ENCODE measurements at regions not wholly inside any gene's neighbourhood (a gene's known extent, or its start where the extent isn't known, plus 50 kb on each side); places are given as distances from the start of the nearest gene placed in this dataset.

DNA sequence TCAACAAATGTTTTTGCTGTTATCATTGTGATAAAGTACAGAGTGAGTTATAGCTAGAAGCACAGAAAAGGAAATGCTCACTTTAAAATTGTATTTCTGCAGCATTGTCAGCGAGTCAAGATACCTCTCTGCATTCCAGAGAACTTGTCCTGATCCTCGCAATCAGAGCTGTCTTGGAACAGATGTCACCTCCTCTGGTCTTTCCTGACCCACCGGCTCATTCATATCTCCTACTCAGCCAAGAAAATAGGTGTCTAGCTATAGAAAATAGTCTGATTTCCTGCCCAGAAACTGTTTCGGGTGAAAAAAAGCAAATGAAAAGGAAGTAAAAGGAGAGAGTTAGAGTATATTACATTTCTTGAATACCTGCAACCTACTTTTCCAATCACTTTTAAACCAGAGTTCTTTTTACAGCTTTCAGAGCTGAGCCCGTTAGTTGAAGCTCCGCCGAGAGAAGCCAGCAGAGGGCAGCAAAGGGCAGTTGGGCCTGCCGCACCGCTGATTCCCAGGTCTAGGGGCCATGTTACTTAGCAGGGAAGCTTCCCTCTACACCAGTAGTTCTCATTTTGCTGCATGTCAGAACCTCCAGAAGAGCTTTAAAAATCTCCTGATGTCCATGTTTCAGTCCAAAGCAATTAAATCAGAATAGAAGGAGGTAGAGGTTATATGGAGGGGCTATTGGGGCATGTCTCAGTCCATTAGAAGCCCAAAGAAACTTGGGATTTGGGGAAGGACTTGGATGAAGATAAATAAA, 185.7 kb upstream of the THRB start:
- no peak for TF ChIP-seq ZFX (IDR thresholded peaks at IDR 0.05)
- TF ChIP-seq, protein P1, sequence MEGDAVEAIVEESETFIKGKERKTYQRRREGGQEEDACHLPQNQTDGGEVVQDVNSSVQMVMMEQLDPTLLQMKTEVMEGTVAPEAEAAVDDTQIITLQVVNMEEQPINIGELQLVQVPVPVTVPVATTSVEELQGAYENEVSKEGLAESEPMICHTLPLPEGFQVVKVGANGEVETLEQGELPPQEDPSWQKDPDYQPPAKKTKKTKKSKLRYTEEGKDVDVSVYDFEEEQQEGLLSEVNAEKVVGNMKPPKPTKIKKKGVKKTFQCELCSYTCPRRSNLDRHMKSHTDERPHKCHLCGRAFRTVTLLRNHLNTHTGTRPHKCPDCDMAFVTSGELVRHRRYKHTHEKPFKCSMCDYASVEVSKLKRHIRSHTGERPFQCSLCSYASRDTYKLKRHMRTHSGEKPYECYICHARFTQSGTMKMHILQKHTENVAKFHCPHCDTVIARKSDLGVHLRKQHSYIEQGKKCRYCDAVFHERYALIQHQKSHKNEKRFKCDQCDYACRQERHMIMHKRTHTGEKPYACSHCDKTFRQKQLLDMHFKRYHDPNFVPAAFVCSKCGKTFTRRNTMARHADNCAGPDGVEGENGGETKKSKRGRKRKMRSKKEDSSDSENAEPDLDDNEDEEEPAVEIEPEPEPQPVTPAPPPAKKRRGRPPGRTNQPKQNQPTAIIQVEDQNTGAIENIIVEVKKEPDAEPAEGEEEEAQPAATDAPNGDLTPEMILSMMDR (conservative IDR thresholded peaks at IDR 0.05): peak; percentile 90
- H3K27ac ChIP-seq: no peak overlapping the region

DNA sequence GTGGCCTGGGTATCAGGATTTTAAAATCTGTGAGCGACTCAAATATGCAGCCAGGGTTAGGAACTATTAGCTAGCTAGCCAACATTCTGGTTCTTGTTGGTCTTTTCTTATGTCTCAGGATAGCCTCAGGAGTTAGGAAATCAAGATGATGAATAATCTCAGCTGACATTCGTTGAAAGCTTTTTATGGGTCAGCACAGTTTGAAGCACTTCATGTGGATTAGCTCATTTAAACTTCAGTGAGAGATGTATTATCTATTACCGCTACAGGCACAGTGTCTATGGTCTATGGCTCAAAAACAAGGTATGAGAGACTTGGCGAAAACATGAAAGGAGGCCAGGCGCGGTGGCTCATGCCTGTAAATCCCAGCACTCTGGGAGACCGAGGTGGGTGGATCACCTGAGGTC, 187.5 kb upstream of the THRB start:
- H3K27ac ChIP-seq: no peak overlapping the region
- TF ChIP-seq ZFX (IDR thresholded peaks at IDR 0.05): no peak
- TF ChIP-seq, protein P1 (conservative IDR thresholded peaks at IDR 0.05): no peak

DNA sequence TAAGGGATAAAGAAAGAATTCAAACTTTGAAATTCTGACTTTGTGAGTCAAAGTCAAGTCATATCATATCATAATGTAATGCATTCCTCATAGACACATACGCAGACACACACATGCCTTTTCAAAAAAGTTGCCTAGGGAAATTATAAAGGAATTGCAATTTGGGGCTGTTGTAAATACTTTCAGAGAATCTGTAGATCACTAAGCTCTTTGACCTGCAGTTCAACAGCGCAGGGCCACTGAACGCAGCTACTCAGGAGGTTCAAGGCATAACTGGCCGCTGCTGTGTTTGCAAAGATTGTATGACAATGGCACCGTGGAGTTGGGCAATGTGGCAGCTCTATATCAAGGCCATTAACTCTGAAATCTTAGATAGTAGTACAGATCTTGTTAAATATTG, 188.4 kb upstream of the THRB start:
- TF ChIP-seq ZFX (IDR thresholded peaks at IDR 0.05): no peak
- TF ChIP-seq, protein P1 (conservative IDR thresholded peaks at IDR 0.05): no peak
- peak overlapping the region; percentile 51 for H3K27ac ChIP-seq

DNA sequence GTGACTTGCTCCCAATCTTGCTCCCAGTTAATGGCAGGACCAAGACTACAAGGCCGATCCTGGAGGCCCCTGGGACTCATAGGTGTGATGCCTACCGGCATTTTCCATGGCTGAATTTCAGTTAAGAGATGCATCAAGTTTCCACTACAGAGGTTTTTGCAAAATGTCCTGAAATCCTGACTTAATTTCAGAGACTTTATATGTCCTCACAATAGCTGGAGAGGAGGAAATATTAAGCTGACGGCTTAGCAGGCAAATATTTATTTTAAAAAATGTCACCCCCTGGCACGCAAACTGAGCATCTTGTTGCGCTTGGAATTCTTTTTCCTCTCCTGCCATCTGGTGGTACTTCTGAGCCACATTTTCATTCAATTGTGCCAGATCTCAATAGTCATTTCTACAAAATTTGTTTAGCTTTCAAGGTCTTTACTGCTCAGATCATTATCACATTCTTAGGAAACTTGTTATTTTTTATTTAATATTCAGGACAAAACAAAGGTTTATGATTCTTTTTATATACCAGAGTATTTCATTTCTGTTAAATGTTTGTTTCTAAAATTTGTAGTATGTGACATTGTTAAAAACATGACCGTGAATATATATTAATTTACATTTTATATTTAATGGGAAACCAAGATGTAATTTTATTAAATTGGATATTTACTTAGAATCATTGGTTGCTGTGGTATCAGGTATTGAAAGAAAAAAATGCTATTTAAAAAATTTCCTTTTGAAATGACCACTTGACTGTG, 189.2 kb upstream of the THRB start:
- TF ChIP-seq, protein P1 (conservative IDR thresholded peaks at IDR 0.05): peak; percentile 78
- no peak for TF ChIP-seq ZFX (IDR thresholded peaks at IDR 0.05)

DNA sequence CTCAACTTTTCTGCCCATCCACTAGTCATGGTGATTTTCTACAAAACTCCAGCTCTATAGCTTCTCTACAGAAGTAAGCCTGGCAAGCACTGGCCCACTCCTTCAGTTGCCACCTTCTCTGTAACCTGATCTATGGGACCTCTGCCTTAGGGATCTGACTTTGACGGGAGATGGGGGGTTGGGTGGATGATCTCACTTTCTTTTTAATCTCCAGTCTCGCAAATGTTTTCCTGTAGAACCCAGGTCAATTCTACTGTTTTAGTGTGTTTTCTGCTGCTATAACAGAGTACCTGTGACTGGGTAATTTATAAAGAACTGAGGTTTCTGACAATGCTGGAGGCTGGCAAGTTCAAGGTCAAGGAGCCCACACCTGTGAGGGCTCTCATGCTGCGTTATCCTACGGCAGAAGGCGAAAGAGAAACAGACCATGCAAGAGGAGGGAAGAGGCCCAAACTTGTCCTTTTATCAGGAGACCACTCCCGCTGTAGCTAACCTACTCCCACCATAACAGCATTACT, 189.9 kb upstream of the THRB start:
- no peak overlapping the region for H3K27ac ChIP-seq
- TF ChIP-seq ZFX (IDR thresholded peaks at IDR 0.05): no peak
- TF ChIP-seq, protein P1 (conservative IDR thresholded peaks at IDR 0.05): no peak

More for the DNA sequence above, 189.2 kb upstream of the THRB start:
- peak overlapping the region; percentile 51 for H3K27ac ChIP-seq

DNA sequence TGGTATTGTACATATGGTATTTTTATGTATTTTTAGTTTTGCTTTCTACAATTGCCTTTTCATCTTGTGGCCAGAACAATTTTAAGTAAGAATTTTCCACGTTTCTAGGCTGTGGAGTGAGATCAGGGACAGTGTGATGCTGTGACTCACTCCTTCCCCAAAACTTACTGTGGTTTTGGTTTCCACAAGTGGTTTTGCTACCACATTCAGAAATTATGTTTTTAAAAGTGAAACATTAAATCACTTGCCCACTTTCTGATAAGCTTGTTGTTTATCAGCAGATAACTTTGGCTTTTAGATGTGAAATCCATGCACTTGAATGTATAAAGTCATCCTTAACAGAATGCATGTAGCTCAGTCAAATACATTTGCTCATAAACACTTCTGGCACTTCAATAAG, 192.2 kb upstream of the THRB start:
- TF ChIP-seq, protein P1 (conservative IDR thresholded peaks at IDR 0.05): no peak
- TF ChIP-seq ZFX (IDR thresholded peaks at IDR 0.05): no peak
- no peak overlapping the region for H3K27ac ChIP-seq

DNA sequence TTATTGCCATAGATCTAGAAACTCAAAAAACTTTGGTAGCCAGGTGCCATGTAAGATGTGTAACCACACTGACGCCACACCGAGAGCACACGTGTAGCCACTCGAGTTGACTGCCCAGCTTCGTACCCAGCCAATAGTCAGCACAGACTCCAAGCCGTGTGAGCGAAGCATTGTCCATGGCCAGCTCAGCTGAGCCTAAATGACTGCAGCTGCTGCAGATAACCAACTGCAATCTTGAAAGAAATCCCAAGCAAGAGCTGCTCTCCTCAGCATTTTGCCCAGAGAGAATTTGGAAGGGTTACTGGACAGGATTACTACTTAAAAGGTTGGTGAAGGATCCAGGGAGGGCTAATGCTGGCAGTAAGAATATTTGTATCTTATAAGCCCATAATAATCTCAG, 193.0 kb upstream of the THRB start:
- TF ChIP-seq, protein P1 (conservative IDR thresholded peaks at IDR 0.05): no peak
- no peak for TF ChIP-seq ZFX (IDR thresholded peaks at IDR 0.05)
- peak overlapping the region; percentile 39; the same call in 1 of the 2 replicates for H3K27ac ChIP-seq

All from C4-2B (cell line).